ENCODE measurements at regions not wholly inside any gene's neighbourhood (a gene's known extent, or its start where the extent isn't known, plus 50 kb on each side); places are given as distances from the start of the nearest gene placed in this dataset.

GRCh38 chr11:127063241-127063640 lies 62.7 kb upstream of the KIRREL3 start:
- DNase-seq (ENCODE audit: low spot score) = no peak

GRCh38 chr11:127061947-127062346 lies 61.4 kb upstream of the KIRREL3 start:
- no peak for DNase-seq (ENCODE audit: low spot score)

GRCh38 chr11:127059750-127060149 lies 59.2 kb upstream of the KIRREL3 start:
- no peak for DNase-seq (ENCODE audit: low spot score)

- no peak for DNase-seq (ENCODE audit: low spot score)
These were observed 58.7 kb upstream of the KIRREL3 start for GRCh38 chr11:127059286-127059685.

GRCh38 chr11:127058524-127058923 lies 58.0 kb upstream of the KIRREL3 start:
- DNase-seq (ENCODE audit: low spot score) = no peak

GRCh38 chr11:127057126-127057525 lies 56.6 kb upstream of the KIRREL3 start:
- DNase-seq (ENCODE audit: low spot score) = no peak

- DNase-seq (ENCODE audit: low spot score) = peak; percentile 37
These were observed 55.9 kb upstream of the KIRREL3 start for GRCh38 chr11:127056338-127056971.

- DNase-seq (ENCODE audit: low spot score) = no peak
These were observed 54.7 kb upstream of the KIRREL3 start for GRCh38 chr11:127055236-127055635.

- DNase-seq (ENCODE audit: low spot score) = no peak
These were observed 53.6 kb upstream of the KIRREL3 start for GRCh38 chr11:127054153-127054552.

- DNase-seq (ENCODE audit: low spot score) = peak; percentile 35
These were observed 51.8 kb upstream of the KIRREL3 start for GRCh38 chr11:127052404-127052803.
